Activated CD8-positive, alpha-beta T cell treated with anti-CD3 and anti-CD28 coated beads for 36 hours (primary cell): ENCODE measurements at regions not wholly inside any gene's neighbourhood (a gene's known extent, or its start where the extent isn't known, plus 50 kb on each side); places are given as distances from the start of the nearest gene placed in this dataset.

Experiments
- ATAC-seq: fragments of 200-7000 bp; cut with Tn5 transposase; one replicate; pipeline ENCODE4 v1.10.0; 2021; ENCODE audit warnings: mild to moderate bottlenecking, moderate library complexity
- CTCF ChIA-PET: fragments of 350-600 bp; sonication (Branson Sonifier 250); formaldehyde crosslinking; loops from one replicate; lab custom pipeline; 2021; ENCODE audit warnings: antibody characterized with exemption; lab: Charles Lee
- POLR2A ChIA-PET: fragments of 350-600 bp; sonication (Branson Sonifier 250); formaldehyde crosslinking; loops from one replicate; lab custom pipeline; 2021; ENCODE audit warnings: antibody characterized with exemption; lab: Charles Lee
- DNase-seq: peaks from one replicate; pipeline ENCODE4 v3.0.0-alpha.2; 2020
- H3K27ac Mint-ChIP-seq: one replicate; pipeline ENCODE4 v1.8.0; 2021; ENCODE audit warnings: mild to moderate bottlenecking, mixed read lengths
- H3K27me3 Mint-ChIP-seq: one replicate; pipeline ENCODE4 v1.8.0; 2021; ENCODE audit warnings: mixed read lengths
- H3K36me3 Mint-ChIP-seq: one replicate; pipeline ENCODE4 v1.8.0; 2021; ENCODE audit warnings: low read depth, mixed read lengths
- H3K4me1 Mint-ChIP-seq: one replicate; pipeline ENCODE4 v1.8.0; 2021; ENCODE audit warnings: low read depth, mixed read lengths
- H3K4me3 Mint-ChIP-seq: one replicate; pipeline ENCODE4 v1.8.0; 2021; ENCODE audit warnings: mild to moderate bottlenecking, moderate library complexity, mixed read lengths
- H3K9me3 Mint-ChIP-seq: one replicate; pipeline ENCODE4 v1.8.0; 2021; ENCODE audit warnings: mixed read lengths
- intact Hi-C: fragments of 100-400 bp; cut with micrococcal nuclease; formaldehyde crosslinking; loops from one replicate; pipeline ENCODE4 v1.10.0; 2022
- TF ChIP-seq, protein P1 (sequence below): fragments of 200-600 bp; IDR thresholded peaks from one replicate; pipeline ENCODE4 v1.8.0; 2022; ENCODE audit warnings: antibody characterized with exemption, mild to moderate bottlenecking

DNA sequence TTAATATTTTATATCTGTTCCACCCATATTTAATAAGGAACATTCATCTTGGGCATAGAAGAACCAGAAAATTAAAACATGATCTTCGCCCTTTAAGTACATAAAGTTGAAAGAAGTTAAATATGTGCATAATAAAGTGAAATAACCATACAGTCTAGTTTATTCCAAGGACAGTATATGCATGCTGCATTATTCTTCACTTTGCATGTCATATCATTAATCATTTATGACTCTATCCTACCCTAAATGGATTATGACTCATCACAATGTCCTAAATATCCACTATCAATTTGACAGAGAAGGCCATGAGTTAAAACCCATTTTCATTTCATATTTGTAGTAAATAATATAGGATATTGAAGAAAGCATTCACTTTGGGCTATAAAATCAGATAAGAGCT is 576.5 kb upstream of the GNPDA2 start:
- no peak overlapping the region for H3K4me3 Mint-ChIP-seq
- H3K36me3 Mint-ChIP-seq = no peaks in the 10 kb centered on the region
- POLR2A ChIA-PET = no interaction called here
- H3K27ac Mint-ChIP-seq = no peak overlapping the region
- no peaks in the 10 kb centered on the region for H3K27me3 Mint-ChIP-seq
- intact Hi-C loops = no loop called here
- TF ChIP-seq, protein P1, sequence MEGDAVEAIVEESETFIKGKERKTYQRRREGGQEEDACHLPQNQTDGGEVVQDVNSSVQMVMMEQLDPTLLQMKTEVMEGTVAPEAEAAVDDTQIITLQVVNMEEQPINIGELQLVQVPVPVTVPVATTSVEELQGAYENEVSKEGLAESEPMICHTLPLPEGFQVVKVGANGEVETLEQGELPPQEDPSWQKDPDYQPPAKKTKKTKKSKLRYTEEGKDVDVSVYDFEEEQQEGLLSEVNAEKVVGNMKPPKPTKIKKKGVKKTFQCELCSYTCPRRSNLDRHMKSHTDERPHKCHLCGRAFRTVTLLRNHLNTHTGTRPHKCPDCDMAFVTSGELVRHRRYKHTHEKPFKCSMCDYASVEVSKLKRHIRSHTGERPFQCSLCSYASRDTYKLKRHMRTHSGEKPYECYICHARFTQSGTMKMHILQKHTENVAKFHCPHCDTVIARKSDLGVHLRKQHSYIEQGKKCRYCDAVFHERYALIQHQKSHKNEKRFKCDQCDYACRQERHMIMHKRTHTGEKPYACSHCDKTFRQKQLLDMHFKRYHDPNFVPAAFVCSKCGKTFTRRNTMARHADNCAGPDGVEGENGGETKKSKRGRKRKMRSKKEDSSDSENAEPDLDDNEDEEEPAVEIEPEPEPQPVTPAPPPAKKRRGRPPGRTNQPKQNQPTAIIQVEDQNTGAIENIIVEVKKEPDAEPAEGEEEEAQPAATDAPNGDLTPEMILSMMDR = no peak
- DNase-seq (no peak), ATAC-seq (no peak)
- CTCF ChIA-PET = no interaction called here
- no peaks in the 10 kb centered on the region for H3K4me1 Mint-ChIP-seq
- H3K9me3 Mint-ChIP-seq = peaks cover 9% of the 10 kb centered on the region

DNA sequence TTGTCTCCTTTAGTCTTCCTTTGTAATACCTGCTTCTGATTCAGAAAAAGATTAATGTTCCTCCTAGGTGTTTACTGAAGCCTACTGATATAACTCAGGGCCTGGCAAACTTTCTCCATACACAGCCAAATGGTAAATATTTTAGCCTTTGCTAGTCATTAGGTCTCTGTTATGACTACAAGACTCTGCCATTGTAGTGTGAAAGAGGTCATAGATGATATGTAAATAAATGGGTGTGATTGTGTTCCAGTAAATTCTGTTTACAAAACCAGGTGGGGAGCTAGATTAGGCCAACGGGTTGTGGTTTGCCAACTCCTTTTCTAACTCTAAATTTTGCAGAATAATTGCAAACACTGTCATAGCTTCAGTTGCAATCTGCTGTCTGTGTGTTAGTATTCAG is 568.1 kb upstream of the GNPDA2 start:
- CTCF ChIA-PET = no interaction called here

DNA sequence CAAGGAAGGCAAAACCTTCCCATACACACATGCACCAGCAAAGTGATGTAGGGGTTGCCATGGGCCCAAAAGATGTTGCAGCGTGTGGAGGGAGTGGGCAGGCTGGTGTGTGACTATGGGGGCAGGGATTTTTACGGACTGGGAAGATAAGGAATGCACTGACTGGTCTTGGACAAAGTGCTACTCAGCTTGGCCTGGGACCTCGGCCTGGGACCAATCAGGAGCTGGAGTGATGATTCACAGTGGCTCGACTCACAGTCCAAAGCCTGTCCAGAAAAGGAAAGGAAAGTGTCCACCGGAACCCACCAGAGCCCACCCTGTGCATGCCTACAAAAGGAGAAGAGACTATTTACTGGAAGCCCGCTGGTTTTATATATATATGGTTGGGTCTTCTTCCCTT is 567.0 kb upstream of the GNPDA2 start:
- no peak for DNase-seq
- no peak for ATAC-seq
- CTCF ChIA-PET = no interaction called here
- Mint-ChIP-seq H3K4me1 (no peaks in the 10 kb centered on the region), H3K4me3 (no peak overlapping the region), H3K27me3 (no peaks in the 10 kb centered on the region), H3K27ac (no peak overlapping the region), H3K9me3 (peaks cover 14% of the 10 kb centered on the region), H3K36me3 (no peaks in the 10 kb centered on the region)
- intact Hi-C loops = no loop called here
- POLR2A ChIA-PET = no interaction called here
- TF ChIP-seq, protein P1 = no peak

More for the DNA sequence above, 568.1 kb upstream of the GNPDA2 start:
- Mint-ChIP-seq H3K27ac (no peak overlapping the region), H3K36me3 (no peaks in the 10 kb centered on the region), H3K4me1 (no peaks in the 10 kb centered on the region), H3K4me3 (no peak overlapping the region), H3K9me3 (peaks cover 14% of the 10 kb centered on the region), H3K27me3 (no peaks in the 10 kb centered on the region)
- POLR2A ChIA-PET = no interaction called here
- DNase-seq = no peak
- intact Hi-C loops = no loop called here
- no peak for ATAC-seq
- TF ChIP-seq, protein P1 = no peak

DNA sequence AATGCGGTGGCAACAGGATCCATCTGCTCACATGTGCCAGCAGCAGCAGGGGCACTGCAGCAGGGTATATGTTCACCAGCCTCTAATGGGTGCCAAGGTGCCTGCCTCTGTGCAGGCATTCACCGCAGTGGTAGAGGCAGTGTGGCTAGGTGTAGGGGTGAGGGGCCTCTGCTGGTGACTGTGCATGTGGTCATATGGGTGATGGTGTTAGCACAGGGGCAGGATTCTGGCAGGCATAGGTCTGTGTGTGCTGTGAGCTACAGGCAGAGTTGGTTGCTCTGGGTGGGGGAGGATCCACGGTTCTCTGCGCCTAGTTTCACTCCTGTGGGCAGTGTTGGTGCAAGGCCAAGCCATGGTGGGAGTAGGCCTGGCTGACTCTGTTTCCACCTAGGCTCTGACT is 566.5 kb upstream of the GNPDA2 start:
- no peak for DNase-seq
- intact Hi-C loops = no loop called here
- no peak for ATAC-seq

DNA sequence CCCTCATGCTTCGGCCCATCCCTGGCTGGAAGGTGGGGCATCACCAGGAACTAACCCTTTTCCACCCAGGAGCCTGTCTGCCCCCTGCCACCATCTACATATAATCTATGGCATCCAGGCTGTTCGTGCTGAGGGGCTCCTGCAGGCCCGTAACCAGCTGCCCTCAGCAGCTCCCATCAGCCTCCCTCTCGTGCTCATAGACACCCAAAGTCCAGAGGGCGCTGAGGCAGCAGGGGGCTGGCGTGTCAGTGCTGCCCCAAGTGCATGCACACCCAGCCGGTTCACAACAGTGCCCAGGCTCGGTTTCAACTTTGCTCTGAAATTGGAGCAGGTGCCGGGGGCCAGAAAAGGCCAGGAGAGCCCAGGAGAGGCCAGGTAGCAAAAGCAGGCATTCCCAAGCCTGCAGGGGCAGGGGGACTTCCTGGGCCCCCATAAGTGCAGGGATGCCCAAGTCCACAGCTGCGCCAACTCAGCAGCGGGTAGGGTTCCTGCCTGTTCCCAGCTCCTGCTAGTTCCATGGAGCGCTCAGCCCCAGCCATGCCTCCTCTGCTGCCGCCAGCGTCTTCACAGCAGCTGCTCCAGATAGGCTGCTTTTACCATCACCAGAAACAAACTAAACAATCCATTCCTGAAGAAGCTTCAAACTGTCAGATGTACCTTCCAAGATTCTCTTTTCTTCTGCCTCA is 558.2 kb upstream of the GNPDA2 start:
- no peak for DNase-seq
- POLR2A ChIA-PET = no interaction called here
- H3K27me3 Mint-ChIP-seq = no peaks in the 10 kb centered on the region

More for the DNA sequence above, 566.5 kb upstream of the GNPDA2 start:
- Mint-ChIP-seq H3K27me3 (no peaks in the 10 kb centered on the region), H3K36me3 (no peaks in the 10 kb centered on the region), H3K9me3 (peaks cover 14% of the 10 kb centered on the region), H3K4me1 (no peaks in the 10 kb centered on the region), H3K4me3 (no peak overlapping the region), H3K27ac (no peak overlapping the region)
- TF ChIP-seq, protein P1 = no peak
- ChIA-PET CTCF (no interaction called here), POLR2A (no interaction called here)

More for the DNA sequence above, 558.2 kb upstream of the GNPDA2 start:
- intact Hi-C loops = no loop called here
- TF ChIP-seq, protein P1 = no peak
- Mint-ChIP-seq H3K36me3 (no peaks in the 10 kb centered on the region), H3K4me3 (no peak overlapping the region), H3K4me1 (no peaks in the 10 kb centered on the region), H3K27ac (no peak overlapping the region), H3K9me3 (peaks cover 10% of the 10 kb centered on the region)
- CTCF ChIA-PET = no interaction called here
- ATAC-seq = no peak
